NCI-H748 treated with DMSO at 0.1 percent for 48 hours (cell line): ENCODE measurements at regions not wholly inside any gene's neighbourhood (a gene's known extent, or its start where the extent isn't known, plus 50 kb on each side); places are given as distances from the start of the nearest gene placed in this dataset.
"Not testable (repeated sequence)": the region's sequence is repeated elsewhere in the genome, so short reads cannot be mapped to it uniquely, and the experiment has no call there.

Experiments
- DNase-seq: peaks from one replicate; lab custom pipeline; 2025; lab: John Stamatoyannopoulos, UW

GRCh38 chr4:28811025-28811424 is 1909.1 kb upstream of the PCDH7 start:
- no peak for DNase-seq

GRCh38 chr4:28822163-28822562 is 1898.0 kb upstream of the PCDH7 start:
- no peak for DNase-seq

GRCh38 chr4:28827866-28828265 is 1892.3 kb upstream of the PCDH7 start:
- no peak for DNase-seq

GRCh38 chr4:28831867-28832266 is 1888.3 kb upstream of the PCDH7 start:
- DNase-seq, result no peak

GRCh38 chr4:28832444-28832843 is 1887.7 kb upstream of the PCDH7 start:
- DNase-seq, result no peak

GRCh38 chr4:28834120-28834519 is 1886.0 kb upstream of the PCDH7 start:
- no peak for DNase-seq

- no peak for DNase-seq
Observed at GRCh38 chr4:28835501-28835900, 1884.7 kb upstream of the PCDH7 start.

- DNase-seq, result no peak
Observed at GRCh38 chr4:28842271-28842670, 1877.9 kb upstream of the PCDH7 start.

- no peak for DNase-seq
Observed at GRCh38 chr4:28845158-28845557, 1875.0 kb upstream of the PCDH7 start.

- DNase-seq, result not testable (repeated sequence)
Observed at GRCh38 chr4:28857028-28857427, 1863.1 kb upstream of the PCDH7 start.

- no peak for DNase-seq
Observed at GRCh38 chr4:28868841-28869240, 1851.3 kb upstream of the PCDH7 start.

GRCh38 chr4:28879178-28879577 is 1841.0 kb upstream of the PCDH7 start:
- no peak for DNase-seq

- DNase-seq, result no peak
Observed at GRCh38 chr4:28879900-28880299, 1840.3 kb upstream of the PCDH7 start.

GRCh38 chr4:28883211-28883610 is 1837.0 kb upstream of the PCDH7 start:
- DNase-seq, result no peak

GRCh38 chr4:28886934-28887333 is 1833.2 kb upstream of the PCDH7 start:
- DNase-seq, result no peak

- DNase-seq, result no peak
Observed at GRCh38 chr4:28890949-28891775, 1829.0 kb upstream of the PCDH7 start.

GRCh38 chr4:28913466-28913865 is 1806.7 kb upstream of the PCDH7 start:
- DNase-seq, result no peak

GRCh38 chr4:28916585-28916984 is 1803.6 kb upstream of the PCDH7 start:
- DNase-seq, result no peak

- no peak for DNase-seq
Observed at GRCh38 chr4:28918871-28919270, 1801.3 kb upstream of the PCDH7 start.

- DNase-seq, result no peak
Observed at GRCh38 chr4:28921886-28922285, 1798.3 kb upstream of the PCDH7 start.

GRCh38 chr4:28926156-28926555 is 1794.0 kb upstream of the PCDH7 start:
- no peak for DNase-seq

- DNase-seq, result no peak
Observed at GRCh38 chr4:28942631-28943030, 1777.5 kb upstream of the PCDH7 start.

- DNase-seq, result no peak
Observed at GRCh38 chr4:28947374-28947773, 1772.8 kb upstream of the PCDH7 start.

- DNase-seq, result no peak
Observed at GRCh38 chr4:28948501-28948900, 1771.7 kb upstream of the PCDH7 start.
